ENCODE measurements at regions not wholly inside any gene's neighbourhood (a gene's known extent, or its start where the extent isn't known, plus 50 kb on each side); places are given as distances from the start of the nearest gene placed in this dataset.
"Not testable (repeated sequence)": the region's sequence is repeated elsewhere in the genome, so short reads cannot be mapped to it uniquely, and the experiment has no call there.

DNA sequence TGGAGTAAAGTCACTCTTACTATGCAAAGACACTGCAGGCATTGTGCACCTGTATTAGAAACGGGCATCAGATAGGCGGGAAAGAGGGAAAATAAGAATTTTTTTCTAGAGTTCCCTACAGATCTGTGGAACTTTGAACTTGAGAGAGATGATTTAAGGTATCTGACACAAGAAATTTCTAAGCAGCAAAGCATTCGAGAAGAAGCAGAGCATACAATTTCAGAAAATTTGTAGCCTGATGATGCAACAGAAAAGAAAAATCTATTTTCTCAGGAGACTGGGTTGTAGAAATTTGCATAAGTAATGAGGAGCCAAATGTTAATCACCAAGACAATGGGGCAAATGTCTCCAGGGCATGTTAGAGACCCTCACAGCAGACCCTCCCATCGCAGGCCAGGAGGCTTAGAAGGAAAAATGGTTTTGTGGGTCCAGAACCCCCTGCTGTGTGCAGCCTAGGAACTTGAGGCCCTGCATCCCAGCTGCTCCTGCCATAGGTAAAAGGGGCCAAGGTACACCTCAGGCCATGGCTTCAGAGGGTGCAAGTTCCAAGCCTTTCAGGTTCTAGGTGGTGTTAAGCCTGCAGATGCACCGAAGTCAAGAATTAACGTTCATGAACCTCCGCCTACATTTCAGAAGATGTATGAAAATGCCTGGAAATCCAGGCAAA, 163.5 kb upstream of the GTF2H2 start:
- H3K4me3 Mint-ChIP-seq; H3K27me3 Mint-ChIP-seq; H3K27ac Mint-ChIP-seq; H3K4me1 Mint-ChIP-seq (ENCODE audit: low read depth in 2 of 2); H3K9me3 Mint-ChIP-seq; ATAC-seq; H3K36me3 Mint-ChIP-seq: not testable (repeated sequence)
- DNase-seq (ENCODE audit: low spot score), result peak; percentile 46

All from natural killer cell treated with Interleukin-12 subunit alpha and Interleukin-12 subunit beta and Interleukin-15 and Interleukin-18, amount 100 ng/mL, for 72 hours (primary cell).